ENCODE measurements at regions not wholly inside any gene's neighbourhood (a gene's known extent, or its start where the extent isn't known, plus 50 kb on each side); places are given as distances from the start of the nearest gene placed in this dataset.

- DNase-seq (ENCODE audit: low spot score): no peak
These were observed 368.6 kb upstream of the MPDZ start for GRCh38 chr9:13648068-13648467.

GRCh38 chr9:13646500-13647021, 367.1 kb upstream of the MPDZ start:
- no peak for DNase-seq (ENCODE audit: low spot score)

- DNase-seq (ENCODE audit: low spot score): no peak
These were observed 366.1 kb upstream of the MPDZ start for GRCh38 chr9:13645557-13645956.

GRCh38 chr9:13644675-13645074, 365.2 kb upstream of the MPDZ start:
- DNase-seq (ENCODE audit: low spot score): no peak

- DNase-seq (ENCODE audit: low spot score): no peak
These were observed 363.2 kb upstream of the MPDZ start for GRCh38 chr9:13642646-13643045.

- no peak for DNase-seq (ENCODE audit: low spot score)
These were observed 349.6 kb upstream of the MPDZ start for GRCh38 chr9:13629067-13629466.

- DNase-seq (ENCODE audit: low spot score): no peak
These were observed 349.0 kb upstream of the MPDZ start for GRCh38 chr9:13628526-13628925.

- no peak for DNase-seq (ENCODE audit: low spot score)
These were observed 348.0 kb upstream of the MPDZ start for GRCh38 chr9:13627502-13627901.

GRCh38 chr9:13627071-13627470, 347.6 kb upstream of the MPDZ start:
- DNase-seq (ENCODE audit: low spot score): no peak

GRCh38 chr9:13626601-13627000, 347.1 kb upstream of the MPDZ start:
- DNase-seq (ENCODE audit: low spot score): no peak

- DNase-seq (ENCODE audit: low spot score): no peak
These were observed 342.5 kb upstream of the MPDZ start for GRCh38 chr9:13621872-13622564.

- no peak for DNase-seq (ENCODE audit: low spot score)
These were observed 337.1 kb upstream of the MPDZ start for GRCh38 chr9:13616491-13617035.

- DNase-seq (ENCODE audit: low spot score): no peak
These were observed 336.4 kb upstream of the MPDZ start for GRCh38 chr9:13615660-13616490.

- DNase-seq (ENCODE audit: low spot score): no peak
These were observed 334.6 kb upstream of the MPDZ start for GRCh38 chr9:13614060-13614459.

GRCh38 chr9:13613296-13613695, 333.8 kb upstream of the MPDZ start:
- no peak for DNase-seq (ENCODE audit: low spot score)

- no peak for DNase-seq (ENCODE audit: low spot score)
These were observed 329.0 kb upstream of the MPDZ start for GRCh38 chr9:13608451-13608850.

GRCh38 chr9:13607481-13608441, 328.3 kb upstream of the MPDZ start:
- DNase-seq (ENCODE audit: low spot score): no peak

GRCh38 chr9:13606586-13606985, 327.1 kb upstream of the MPDZ start:
- DNase-seq (ENCODE audit: low spot score): no peak

- no peak for DNase-seq (ENCODE audit: low spot score)
These were observed 324.4 kb upstream of the MPDZ start for GRCh38 chr9:13603921-13604320.

- no peak for DNase-seq (ENCODE audit: low spot score)
These were observed 319.2 kb upstream of the MPDZ start for GRCh38 chr9:13598738-13599137.

GRCh38 chr9:13597427-13597826, 317.9 kb upstream of the MPDZ start:
- DNase-seq (ENCODE audit: low spot score): no peak

GRCh38 chr9:13597004-13597403, 317.5 kb upstream of the MPDZ start:
- DNase-seq (ENCODE audit: low spot score): no peak

Measured in GM03348 (cell line).